GM12878 (cell line): ENCODE measurements at regions not wholly inside any gene's neighbourhood (a gene's known extent, or its start where the extent isn't known, plus 50 kb on each side); places are given as distances from the start of the nearest gene placed in this dataset.

Source experiments
- ATAC-seq: fragments of 200-7000 bp; cut with Tn5 transposase; 3 replicates; pipeline ENCODE4 v1.9.1; 2020; ENCODE audit warnings: mild to moderate bottlenecking, moderate library complexity
- BruUV-seq: library from RNA; stranded (reverse); fragments of 400-500 nt; replicated peaks from 2 replicates; lab custom pipeline; 2021; lab: Mats Ljungman, UMichigan
- CTCF ChIA-PET: fragments of 300-600 bp; sonication (Branson Sonifier 250); formaldehyde crosslinking; extraction: SDS; loops from one replicate; lab custom pipeline; 2021; ENCODE audit warnings: inconsistent platforms; lab: Yijun Ruan, JAX
- POLR2A ChIA-PET: fragments of 350-600 bp; formaldehyde crosslinking; extraction: SDS; loops from one replicate; lab custom pipeline; 2021; ENCODE audit warnings: inconsistent platforms; lab: Charles Lee
- RAD21 ChIA-PET: fragments of 300-600 bp; sonication (Branson Sonifier 250); formaldehyde crosslinking; loops from one replicate; lab custom pipeline; 2023; ENCODE audit warnings: antibody characterized with exemption; ENCODE audit not compliant: unreplicated experiment; lab: Charles Lee
- SMC1A ChIA-PET: fragments of 300-600 bp; sonication (Branson Sonifier 250); formaldehyde crosslinking; loops from one replicate; lab custom pipeline; 2023; ENCODE audit not compliant: unreplicated experiment, uncharacterized antibody; lab: Charles Lee
- DNase-seq: peaks from one replicate; pipeline ENCODE4 v3.0.0-alpha.2; 2011; ENCODE audit warnings: low read depth, low spot score
- FAIRE-seq: peaks from 3 replicates; lab custom pipeline; 2011; peaks lifted over from hg19 to GRCh38; lab: Jason Lieb, UNC
- H2AFZ ChIP-seq: 2 replicates; pipeline ENCODE4 v1.6.0; 2011; ENCODE audit warnings: low read depth, low read length, control low read depth; ENCODE audit not compliant: control insufficient read depth
- H3K27ac ChIP-seq: 2 replicates; pipeline ENCODE4 v1.5.1; 2011; ENCODE audit warnings: control low read depth; ENCODE audit not compliant: control insufficient read depth, insufficient read depth
- H3K27me3 ChIP-seq, 2 experiments: replicated peaks in 1 of 2; 2 replicates each; pipeline versions ENCODE4 v1.6.0 to v1.6.1; 2011; ENCODE audit warnings: low read length in 1 of 2; ENCODE audit not compliant: control insufficient read depth in 2 of 2, insufficient read depth in 2 of 2
- H3K36me3 ChIP-seq, 2 experiments: 2 replicates each; pipeline ENCODE4 v1.5.1; 2011; ENCODE audit warnings: low read length in 1 of 2; ENCODE audit not compliant: control insufficient read depth in 2 of 2, insufficient read depth in 2 of 2
- H3K4me1 ChIP-seq: 2 replicates; pipeline ENCODE4 v1.6.1; 2011; ENCODE audit warnings: mild to moderate bottlenecking, low read length, moderate library complexity, mixed read lengths; ENCODE audit not compliant: control insufficient read depth, insufficient read depth
- H3K4me2 ChIP-seq: 2 replicates; pipeline ENCODE4 v1.6.0; 2011; ENCODE audit warnings: control low read depth; ENCODE audit not compliant: control insufficient read depth, insufficient read depth
- H3K4me3 ChIP-seq: fragments of 200-600 bp; sonication (generic); 2 replicates; pipeline ENCODE4 v1.5.1; 2016
- H3K79me2 ChIP-seq: 2 replicates; pipeline ENCODE4 v1.6.0; 2011; ENCODE audit warnings: low read length; ENCODE audit not compliant: control insufficient read depth, insufficient read depth
- H3K9ac ChIP-seq: 2 replicates; pipeline ENCODE4 v1.8.0; 2011; ENCODE audit warnings: low read length, control low read depth, mixed read lengths; ENCODE audit not compliant: control insufficient read depth, insufficient read depth
- H3K9me3 ChIP-seq: replicated peaks from 3 replicates; pipeline ENCODE4 v1.5.1; 2011; ENCODE audit warnings: mild to moderate bottlenecking, low read length; ENCODE audit not compliant: control insufficient read depth, insufficient read depth
- H4K20me1 ChIP-seq: 2 replicates; pipeline ENCODE4 v1.6.0; 2011; ENCODE audit not compliant: control insufficient read depth, insufficient read depth
- CUX1 ChIP-seq: IDR thresholded peaks from 2 replicates; pipeline ENCODE4 v1.6.1; 2012; ENCODE audit warnings: improper control_type of control experiment, low read depth, low read length; ENCODE audit not compliant: insufficient replicate concordance
- EED ChIP-seq: sonication (generic); IDR thresholded peaks from 2 replicates; pipeline ENCODE4 v1.6.1; 2016; ENCODE audit warnings: antibody characterized with exemption, low read depth
- NR2C2 ChIP-seq: IDR thresholded peaks from 2 replicates; pipeline ENCODE4 v1.6.1; 2011; ENCODE audit warnings: borderline replicate concordance, low read depth; ENCODE audit not compliant: control insufficient read depth, insufficient read length
- SMC3 ChIP-seq: IDR thresholded peaks from 2 replicates; pipeline ENCODE4 v1.6.1; 2011; ENCODE audit warnings: low read length, improper control_type of control experiment, borderline replicate concordance
- ZBED1 ChIP-seq: IDR thresholded peaks from 2 replicates; pipeline ENCODE4 v1.6.1; 2016; ENCODE audit warnings: borderline replicate concordance
- WGBS: methylation state at CpG from one replicate; pipeline ENCODE4 v1.1.6; 2016; ENCODE audit warnings: low lambda C conversion rate; ENCODE audit not compliant: insufficient replicate concordance, insufficient coverage; ENCODE audit errors: missing lambda C conversion rate; 5-methylcytosine and 5-hydroxymethylcytosine counted together
- in situ Hi-C: fragments of 300-500 bp; cut with MboI; formaldehyde crosslinking; loops from 9 replicates; pipeline ENCODE4 v1.14.3; 2018; ENCODE audit warnings: mixed read lengths
- intact Hi-C: fragments of 100-400 bp; cut with micrococcal nuclease; formaldehyde crosslinking; loops from one replicate; pipeline ENCODE4 v1.14.2; 2022; ENCODE audit not compliant: unreplicated experiment

DNA sequence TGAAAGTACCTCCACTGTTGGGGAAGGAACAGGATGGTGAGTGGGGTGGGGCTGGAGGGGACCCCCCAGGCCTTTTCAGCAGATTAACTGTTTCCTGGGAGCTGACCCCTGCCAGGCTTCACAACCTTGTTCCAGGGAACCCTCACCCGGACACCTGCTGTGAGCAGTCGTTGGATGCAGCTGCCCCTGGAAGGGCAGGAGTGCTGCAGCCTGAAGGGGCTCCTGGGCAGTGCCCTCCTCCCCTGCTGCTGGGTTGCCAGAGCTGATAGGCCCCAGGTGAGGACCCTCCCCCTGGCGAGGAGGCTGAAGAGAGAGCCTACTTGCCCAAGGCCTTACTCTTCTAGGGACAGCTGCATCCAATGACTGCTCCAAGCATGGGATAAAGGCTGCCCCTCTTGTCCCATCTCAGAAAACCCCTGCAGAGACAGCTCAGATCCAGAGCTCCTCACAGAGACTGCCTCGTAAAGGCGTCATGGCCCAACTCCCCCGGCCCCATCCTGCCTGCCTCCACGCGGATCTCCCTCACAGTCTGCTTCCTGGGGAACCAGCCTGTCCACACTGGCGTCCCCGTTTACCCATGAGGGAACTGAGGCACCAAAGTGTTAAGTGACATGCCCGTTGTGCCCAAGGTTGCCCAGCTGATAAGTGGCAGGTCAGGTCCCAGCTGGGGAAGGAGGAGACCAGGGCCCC, 193.4 kb upstream of the LINGO1 start:
- Histone ChIP-seq H3K9ac (no peak overlapping the region), H3K79me2 (no peaks in the 10 kb centered on the region), H2AFZ (no peak overlapping the region), H3K27ac (no peak overlapping the region), H3K4me1 (no peaks in the 10 kb centered on the region), H4K20me1 (peaks cover 1% of the 10 kb centered on the region; the same call in 1 of the 2 replicates), H3K9me3 (no peaks in the 10 kb centered on the region), H3K36me3 (no peaks in the 10 kb centered on the region), H3K4me2 (no peak overlapping the region), H3K4me3 (no peak overlapping the region), H3K27me3 (peaks cover 0 to 3% of the 10 kb centered on the region in 2 experiments; a peak in 3 of 4 replicates)
- ChIA-PET POLR2A (no interaction called here), CTCF (no interaction called here), SMC1A (no interaction called here), RAD21 (no interaction called here)
- 7% methylated on average over 11 of the region's 11 CpGs for WGBS
- no peak for FAIRE-seq
- intact Hi-C loops, result no loop called here
- ATAC-seq, result no peak
- DNase-seq, result no peak
- in situ Hi-C loops, result no loop called here
- TF ChIP-seq EED, result no peak
- TF ChIP-seq CUX1, result no peak
- TF ChIP-seq ZBED1, result no peak
- no peak for TF ChIP-seq NR2C2
- TF ChIP-seq SMC3, result no peak
- no TSS peak for BruUV-seq
